ENCODE measurements at regions not wholly inside any gene's neighbourhood (a gene's known extent, or its start where the extent isn't known, plus 50 kb on each side); places are given as distances from the start of the nearest gene placed in this dataset.

DNA sequence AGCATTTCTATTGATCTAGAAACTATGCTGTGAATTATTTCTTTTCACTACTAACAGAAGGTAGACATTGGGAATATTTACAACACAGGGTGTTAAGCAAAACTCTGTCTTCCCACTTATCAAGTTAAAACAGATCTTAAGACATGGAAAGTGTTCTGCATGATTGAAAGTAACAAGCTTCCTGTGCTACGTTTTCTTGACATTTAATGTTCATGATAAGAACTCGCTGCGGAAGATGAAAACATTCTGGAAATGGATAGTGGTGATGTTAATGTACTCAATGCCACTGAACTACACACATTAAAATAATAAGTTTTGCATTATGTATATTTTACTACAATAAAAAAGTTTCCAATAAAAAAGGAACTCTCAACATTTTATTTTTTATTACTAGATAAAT lies 74.4 kb upstream of the SCN7A start:
- TF ChIP-seq, protein P1, sequence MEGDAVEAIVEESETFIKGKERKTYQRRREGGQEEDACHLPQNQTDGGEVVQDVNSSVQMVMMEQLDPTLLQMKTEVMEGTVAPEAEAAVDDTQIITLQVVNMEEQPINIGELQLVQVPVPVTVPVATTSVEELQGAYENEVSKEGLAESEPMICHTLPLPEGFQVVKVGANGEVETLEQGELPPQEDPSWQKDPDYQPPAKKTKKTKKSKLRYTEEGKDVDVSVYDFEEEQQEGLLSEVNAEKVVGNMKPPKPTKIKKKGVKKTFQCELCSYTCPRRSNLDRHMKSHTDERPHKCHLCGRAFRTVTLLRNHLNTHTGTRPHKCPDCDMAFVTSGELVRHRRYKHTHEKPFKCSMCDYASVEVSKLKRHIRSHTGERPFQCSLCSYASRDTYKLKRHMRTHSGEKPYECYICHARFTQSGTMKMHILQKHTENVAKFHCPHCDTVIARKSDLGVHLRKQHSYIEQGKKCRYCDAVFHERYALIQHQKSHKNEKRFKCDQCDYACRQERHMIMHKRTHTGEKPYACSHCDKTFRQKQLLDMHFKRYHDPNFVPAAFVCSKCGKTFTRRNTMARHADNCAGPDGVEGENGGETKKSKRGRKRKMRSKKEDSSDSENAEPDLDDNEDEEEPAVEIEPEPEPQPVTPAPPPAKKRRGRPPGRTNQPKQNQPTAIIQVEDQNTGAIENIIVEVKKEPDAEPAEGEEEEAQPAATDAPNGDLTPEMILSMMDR (conservative IDR thresholded peaks at IDR 0.05; ENCODE audit: low read depth, low read length) = no peak
- TF ChIP-seq EZH2 (IDR thresholded peaks at IDR 0.05; ENCODE audit: borderline replicate concordance, low read depth, low read length, poor library complexity, severe bottlenecking) = no peak
